ENCODE measurements at regions not wholly inside any gene's neighbourhood (a gene's known extent, or its start where the extent isn't known, plus 50 kb on each side); places are given as distances from the start of the nearest gene placed in this dataset.

- TF ChIP-seq CTCF (conservative IDR thresholded peaks at IDR 0.05) (no peak), EZH2 (IDR thresholded peaks at IDR 0.05; ENCODE audit: low read depth) (no peak)
These were observed 69.9 kb downstream of the ZC3H11B start for GRCh38 chr1:219542828-219543518.
